H1 (cell line): ENCODE measurements at regions not wholly inside any gene's neighbourhood (a gene's known extent, or its start where the extent isn't known, plus 50 kb on each side); places are given as distances from the start of the nearest gene placed in this dataset.

Experiments used
- BCL11A ChIP-seq, 2 experiments: IDR thresholded peaks; one replicate each; pipeline ENCODE4 v1.6.1; 2011; ENCODE audit warnings: low read depth in 2 of 2, low read length in 2 of 2, mild to moderate bottlenecking in 2 of 2
- CHD7 ChIP-seq: fragments of 300-600 bp; sonication (generic); IDR thresholded peaks from 2 replicates; pipeline ENCODE4 v1.7.1; 2012; ENCODE audit warnings: low read length, moderate library complexity, mild to moderate bottlenecking, inconsistent platforms; ENCODE audit not compliant: insufficient replicate concordance
- E2F6 ChIP-seq: IDR thresholded peaks from 2 replicates; pipeline ENCODE4 v1.6.1; 2012; ENCODE audit warnings: inconsistent platforms
- EZH2 ChIP-seq: fragments of 200-600 bp; sonication (generic); IDR thresholded peaks from 2 replicates; pipeline ENCODE4 v1.7.1; 2012; ENCODE audit warnings: low read depth, mild to moderate bottlenecking, moderate library complexity, low read length, inconsistent platforms; ENCODE audit not compliant: severe bottlenecking
- FOSL1 ChIP-seq: IDR thresholded peaks from 2 replicates; pipeline ENCODE4 v1.6.1; 2011; ENCODE audit warnings: mild to moderate bottlenecking, low read depth, low read length, moderate library complexity; ENCODE audit not compliant: insufficient read depth
- MAX ChIP-seq: IDR thresholded peaks from 2 replicates; pipeline ENCODE4 v1.6.1; 2012; ENCODE audit warnings: inconsistent platforms
- SIX5 ChIP-seq: IDR thresholded peaks from 2 replicates; pipeline ENCODE4 v1.6.1; 2011; ENCODE audit warnings: mild to moderate bottlenecking, low read depth, low read length
- SP1 ChIP-seq: IDR thresholded peaks from 2 replicates; pipeline ENCODE4 v1.6.1; 2011; ENCODE audit warnings: low read depth, low read length
- SRF ChIP-seq: IDR thresholded peaks from 2 replicates; pipeline ENCODE4 v1.6.1; 2011; ENCODE audit warnings: mild to moderate bottlenecking, low read depth, low read length, moderate library complexity
- TAF1 ChIP-seq: IDR thresholded peaks from 2 replicates; pipeline ENCODE4 v1.6.1; 2011; ENCODE audit warnings: mild to moderate bottlenecking, low read depth, low read length
- TBP ChIP-seq: IDR thresholded peaks from 2 replicates; pipeline ENCODE4 v1.6.1; 2011; ENCODE audit warnings: low read depth, low read length, improper control_type of control experiment

- TF ChIP-seq CHD7 (no peak), TAF1 (no peak), FOSL1 (no peak), E2F6 (no peak), SRF (no peak), EZH2 (no peak), SP1 (no peak), BCL11A (IDR thresholded peaks at IDR 0.05; ENCODE audit: low read depth in 2 of 2, low read length in 2 of 2) (no peak), MAX (no peak), TBP (no peak), SIX5 (no peak)
Measured at GRCh38 chr1:229205854-229206253, 65.1 kb upstream of the RAB4A start (continued).
